Activated CD4-positive, alpha-beta T cell treated with anti-CD3 and anti-CD28 coated beads for 36 hours (primary cell): ENCODE measurements at regions not wholly inside any gene's neighbourhood (a gene's known extent, or its start where the extent isn't known, plus 50 kb on each side); places are given as distances from the start of the nearest gene placed in this dataset.

Experiments used
- ATAC-seq: fragments of 200-7000 bp; cut with Tn5 transposase; one replicate; pipeline ENCODE4 v1.10.0; 2021; ENCODE audit warnings: mild to moderate bottlenecking, moderate library complexity
- CTCF ChIA-PET: fragments of 350-600 bp; sonication (Branson Sonifier 250); formaldehyde crosslinking; loops from one replicate; lab custom pipeline; 2021; ENCODE audit warnings: antibody characterized with exemption; lab: Charles Lee
- POLR2A ChIA-PET: fragments of 350-600 bp; sonication (Branson Sonifier 250); formaldehyde crosslinking; loops from one replicate; lab custom pipeline; 2021; ENCODE audit warnings: antibody characterized with exemption, inconsistent platforms; lab: Charles Lee
- DNase-seq: peaks from one replicate; pipeline ENCODE4 v3.0.0-alpha.2; 2020
- H3K27ac Mint-ChIP-seq: one replicate; pipeline ENCODE4 v1.8.0; 2021; ENCODE audit warnings: mixed read lengths
- H3K27me3 Mint-ChIP-seq: one replicate; pipeline ENCODE4 v1.8.0; 2021; ENCODE audit warnings: mixed read lengths
- H3K36me3 Mint-ChIP-seq: one replicate; pipeline ENCODE4 v1.8.0; 2021; ENCODE audit warnings: low read depth, mixed read lengths
- H3K4me1 Mint-ChIP-seq: one replicate; pipeline ENCODE4 v1.8.0; 2021; ENCODE audit warnings: mixed read lengths
- H3K4me3 Mint-ChIP-seq: one replicate; pipeline ENCODE4 v1.8.0; 2021; ENCODE audit warnings: mild to moderate bottlenecking, moderate library complexity, mixed read lengths
- H3K9me3 Mint-ChIP-seq: one replicate; pipeline ENCODE4 v1.8.0; 2021; ENCODE audit warnings: low read depth, mixed read lengths
- intact Hi-C, 2 experiments: fragments of 100-400 bp; cut with DNase I in 1 of 2; cut with micrococcal nuclease in 1 of 2; formaldehyde crosslinking; loops; one replicate each; pipeline versions ENCODE4 v1.14.2 to v1.15.1; 2022 to 2024; cut with DNase I, micrococcal nuclease

GRCh38 chr7:118104812-118105441, 79.0 kb upstream of the LSM8 start:
- CTCF ChIA-PET, result no interaction called here
- H3K4me1 Mint-ChIP-seq, result no peaks in the 10 kb centered on the region
- intact Hi-C loops, result loop anchor here in 1 of 2 experiments (2.0 kb wide), 1 partner anchor 354 kb away; no protein-coding TSS in a partner anchor

DNA sequence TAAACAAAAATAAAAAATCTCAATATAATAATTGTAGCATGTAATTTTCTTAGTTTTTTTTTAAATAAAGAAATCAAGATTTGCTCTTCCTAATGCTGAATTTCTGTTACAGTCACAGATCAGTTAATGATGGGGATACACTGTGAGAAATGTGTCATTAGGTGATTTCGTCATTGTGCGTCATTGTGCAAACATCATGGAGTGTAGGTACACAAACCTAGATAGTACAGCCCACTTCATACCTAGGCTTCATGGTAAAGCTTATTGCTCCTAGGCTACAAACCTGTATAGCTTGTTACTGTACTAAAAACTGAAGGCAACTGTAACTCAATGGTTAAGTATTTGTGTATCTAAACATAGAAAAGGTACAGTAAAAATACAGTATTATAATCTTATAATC, 74.4 kb upstream of the LSM8 start:
- CTCF ChIA-PET, result no interaction called here
- Mint-ChIP-seq H3K36me3 (no peaks in the 10 kb centered on the region), H3K4me3 (no peak overlapping the region), H3K27me3 (peaks cover 5% of the 10 kb centered on the region), H3K27ac (no peak overlapping the region), H3K9me3 (peaks cover 4% of the 10 kb centered on the region), H3K4me1 (no peaks in the 10 kb centered on the region)
- no peak for DNase-seq
- no peak for ATAC-seq
- intact Hi-C loops, result no loop called here
- POLR2A ChIA-PET, result no interaction called here

More at GRCh38 chr7:118104812-118105441, 79.0 kb upstream of the LSM8 start:
- H3K9me3 Mint-ChIP-seq, result peaks cover 3% of the 10 kb centered on the region
- POLR2A ChIA-PET, result no interaction called here
- DNase-seq (no peak), ATAC-seq (no peak)
- no peaks in the 10 kb centered on the region for H3K27me3 Mint-ChIP-seq
- H3K36me3 Mint-ChIP-seq, result no peaks in the 10 kb centered on the region
- no peak overlapping the region for H3K4me3 Mint-ChIP-seq
- no peak overlapping the region for H3K27ac Mint-ChIP-seq

DNA sequence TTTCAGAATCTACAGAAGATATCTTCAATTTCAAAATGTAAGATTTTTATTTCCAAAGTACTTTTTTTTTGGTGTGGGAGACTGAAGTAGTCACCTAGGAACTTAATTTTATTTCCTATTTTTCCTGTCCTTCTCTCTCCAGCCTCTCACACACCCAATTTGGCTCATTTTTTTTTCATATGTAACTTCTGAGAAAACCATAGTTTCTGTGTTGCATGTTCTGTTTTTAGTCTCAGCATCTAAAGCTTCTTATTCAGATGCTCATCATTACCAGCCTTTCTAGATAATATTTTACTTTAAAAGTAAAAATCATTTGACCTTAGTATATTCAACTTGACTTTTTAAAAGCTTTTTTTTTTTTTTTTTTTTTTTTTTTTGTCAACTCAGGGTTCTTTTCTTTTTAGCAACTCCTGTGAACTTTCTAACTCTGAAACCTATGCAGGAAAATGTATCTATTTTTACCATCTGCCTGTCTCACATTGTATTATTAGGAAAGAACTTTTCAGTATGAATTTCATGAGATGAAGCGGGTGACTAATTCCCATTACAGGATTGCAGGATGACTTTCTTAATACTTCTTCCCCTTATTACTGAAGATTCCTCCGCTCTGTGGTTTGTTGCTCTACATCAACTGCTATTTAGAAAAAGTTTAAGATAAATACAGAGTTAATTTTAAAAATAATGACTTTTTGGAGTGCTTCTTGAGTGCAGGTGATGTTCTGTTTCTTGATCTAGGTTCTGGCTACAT, 73.6 kb upstream of the LSM8 start:
- POLR2A ChIA-PET, result no interaction called here
- Mint-ChIP-seq H3K4me3 (no peak overlapping the region), H3K36me3 (no peaks in the 10 kb centered on the region), H3K27me3 (peaks cover 5% of the 10 kb centered on the region), H3K9me3 (peaks cover 4% of the 10 kb centered on the region), H3K27ac (no peak overlapping the region), H3K4me1 (no peaks in the 10 kb centered on the region)
- intact Hi-C loops, result no loop called here
- CTCF ChIA-PET, result no interaction called here
- DNase-seq (no peak), ATAC-seq (no peak)

DNA sequence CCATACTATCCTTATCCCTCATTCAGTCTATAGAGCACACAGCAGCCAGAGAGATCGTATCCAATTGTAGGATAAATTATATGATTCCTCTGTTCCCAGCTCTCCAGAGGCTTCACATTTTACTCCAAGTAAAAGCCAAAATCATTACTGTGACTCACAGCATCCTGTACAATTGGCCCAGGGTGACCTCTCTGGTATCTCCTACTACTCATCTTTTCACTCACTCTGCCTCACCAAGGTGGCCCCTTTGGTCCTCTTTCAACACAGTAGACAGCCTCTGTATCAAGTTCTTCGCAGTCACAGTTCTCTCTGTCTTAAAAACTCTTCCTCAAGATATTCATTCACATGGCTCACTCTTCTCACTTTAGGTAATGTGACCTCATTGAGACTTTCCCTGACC, 72.6 kb upstream of the LSM8 start:
- intact Hi-C loops, result no loop called here
- ChIA-PET POLR2A (no interaction called here), CTCF (no interaction called here)
- Mint-ChIP-seq H3K9me3 (peaks cover 4% of the 10 kb centered on the region), H3K27me3 (peaks cover 5% of the 10 kb centered on the region), H3K4me3 (no peak overlapping the region), H3K27ac (no peak overlapping the region), H3K36me3 (no peaks in the 10 kb centered on the region), H3K4me1 (no peaks in the 10 kb centered on the region)
- DNase-seq (no peak), ATAC-seq (peak; percentile 33)

- no peaks in the 10 kb centered on the region for H3K4me1 Mint-ChIP-seq
- ChIA-PET CTCF (no interaction called here), POLR2A (no interaction called here)
- ATAC-seq (no peak), DNase-seq (no peak)
- H3K27me3 Mint-ChIP-seq, result peaks cover 5% of the 10 kb centered on the region
- no peaks in the 10 kb centered on the region for H3K36me3 Mint-ChIP-seq
- H3K9me3 Mint-ChIP-seq, result peaks cover 7% of the 10 kb centered on the region
- H3K27ac Mint-ChIP-seq, result no peak overlapping the region
- H3K4me3 Mint-ChIP-seq, result no peak overlapping the region
- intact Hi-C loops, result no loop called here
Observed at GRCh38 chr7:118114175-118114574, 69.8 kb upstream of the LSM8 start.

DNA sequence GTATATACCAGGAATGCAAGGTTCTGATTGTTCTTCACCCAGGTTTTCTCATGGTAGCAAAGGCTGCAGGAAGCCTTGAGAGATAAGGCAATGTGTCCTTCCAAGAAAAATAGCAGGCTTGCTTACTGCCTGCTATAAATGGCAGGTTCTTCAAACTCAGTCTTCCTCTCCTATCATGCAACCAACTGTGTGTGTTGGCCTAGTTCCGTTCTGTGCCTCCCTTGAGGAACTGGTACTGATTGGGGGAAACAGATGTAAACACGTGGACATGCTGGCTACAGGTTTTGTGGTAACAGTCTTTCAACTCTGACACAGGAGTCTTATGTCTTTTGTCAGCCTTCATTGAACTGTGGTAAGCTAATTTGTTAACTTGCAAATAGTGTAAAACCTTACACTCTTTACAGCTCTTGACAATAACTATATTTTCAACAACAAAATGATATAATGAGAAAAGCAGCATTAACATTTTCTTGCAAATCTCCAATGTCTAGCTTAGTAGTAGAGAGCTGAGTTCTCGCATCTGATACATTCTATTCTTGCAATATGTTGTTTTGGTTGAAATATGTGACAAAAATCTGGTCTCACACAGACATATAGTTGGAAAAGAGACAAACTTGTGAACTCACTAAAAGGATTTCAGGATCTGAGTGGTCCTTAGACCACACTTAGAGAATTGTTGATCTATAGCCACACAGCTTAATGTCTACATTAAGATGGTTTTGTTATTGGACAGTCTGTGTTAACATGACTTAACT, 54.7 kb upstream of the LSM8 start:
- Mint-ChIP-seq H3K4me3 (no peak overlapping the region), H3K9me3 (peaks cover 9% of the 10 kb centered on the region), H3K36me3 (no peaks in the 10 kb centered on the region), H3K27me3 (no peaks in the 10 kb centered on the region), H3K27ac (no peak overlapping the region), H3K4me1 (no peaks in the 10 kb centered on the region)
- intact Hi-C loops, result no loop called here
- DNase-seq (no peak), ATAC-seq (no peak)
- ChIA-PET POLR2A (no interaction called here), CTCF (interaction anchor here (0.6 kb wide), 1 partner anchor 19 kb away, joined by 3 read pairs; no protein-coding TSS in a partner anchor)

- ChIA-PET CTCF (no interaction called here), POLR2A (no interaction called here)
- Mint-ChIP-seq H3K4me3 (no peak overlapping the region), H3K4me1 (no peaks in the 10 kb centered on the region), H3K9me3 (no peaks in the 10 kb centered on the region), H3K36me3 (no peaks in the 10 kb centered on the region), H3K27ac (no peak overlapping the region), H3K27me3 (no peaks in the 10 kb centered on the region)
- intact Hi-C loops, result no loop called here
- no peak for DNase-seq
- ATAC-seq, result no peak
Observed at GRCh38 chr7:118132764-118133163, 51.2 kb upstream of the LSM8 start.
